Caco-2 (cell line): ENCODE measurements at regions not wholly inside any gene's neighbourhood (a gene's known extent, or its start where the extent isn't known, plus 50 kb on each side); places are given as distances from the start of the nearest gene placed in this dataset.

Experiments
- BruUV-seq: library from RNA; stranded (reverse); fragments of 400-500 nt; replicated peaks from 2 replicates; lab custom pipeline; 2021; lab: Mats Ljungman, UMichigan
- CTCF ChIA-PET: fragments of 300-600 bp; sonication (Branson Sonifier 250); formaldehyde crosslinking; loops from one replicate; lab custom pipeline; 2022; ENCODE audit warnings: antibody characterized with exemption; lab: Charles Lee
- POLR2A ChIA-PET: fragments of 300-600 bp; sonication (Branson Sonifier 250); formaldehyde crosslinking; loops from one replicate; lab custom pipeline; 2022; ENCODE audit warnings: antibody characterized with exemption; lab: Charles Lee
- DNase-seq, 2 experiments: peaks; one replicate each; pipeline versions ENCODE4 v3.0.0 to v3.0.0-alpha.2; 2020 to 2022
- H3K27me3 ChIP-seq: replicated peaks from 2 replicates; pipeline ENCODE4 v1.6.0; 2011; ENCODE audit warnings: low read length; ENCODE audit not compliant: control insufficient read depth, insufficient read depth
- H3K36me3 ChIP-seq: 2 replicates; pipeline ENCODE4 v1.5.1; 2011; ENCODE audit warnings: low read length; ENCODE audit not compliant: control insufficient read depth, insufficient read depth
- H3K4me1 ChIP-seq: fragments of 250-450 bp; sonication (Bioruptor Pico); 2 replicates; pipeline ENCODE4 v1.5.1; 2020; ENCODE audit warnings: mild to moderate bottlenecking
- H3K4me3 ChIP-seq: 2 replicates; pipeline ENCODE4 v1.5.1; 2011; ENCODE audit warnings: low read depth, mild to moderate bottlenecking, control low read depth, low read length
- H3K9me3 ChIP-seq: fragments of 250-450 bp; sonication (Bioruptor Pico); 2 replicates; pipeline ENCODE4 v1.5.1; 2020; ENCODE audit warnings: mild to moderate bottlenecking, moderate library complexity
- H3K27ac Mint-ChIP-seq: one replicate; pipeline ENCODE4 v1.8.0; 2022; ENCODE audit warnings: mixed read lengths; ENCODE audit not compliant: unreplicated experiment
- H3K27me3 Mint-ChIP-seq: one replicate; pipeline ENCODE4 v1.8.0; 2022; ENCODE audit warnings: mixed read lengths; ENCODE audit not compliant: insufficient read depth, unreplicated experiment
- H3K36me3 Mint-ChIP-seq: one replicate; pipeline ENCODE4 v1.8.0; 2022; ENCODE audit warnings: mild to moderate bottlenecking, mixed read lengths; ENCODE audit not compliant: insufficient read depth, unreplicated experiment
- H3K4me1 Mint-ChIP-seq: one replicate; pipeline ENCODE4 v1.8.0; 2022; ENCODE audit warnings: low read depth, mixed read lengths; ENCODE audit not compliant: unreplicated experiment
- H3K4me3 Mint-ChIP-seq: one replicate; pipeline ENCODE4 v1.8.0; 2022; ENCODE audit warnings: mild to moderate bottlenecking, moderate library complexity, mixed read lengths; ENCODE audit not compliant: unreplicated experiment
- H3K9me3 Mint-ChIP-seq: one replicate; pipeline ENCODE4 v1.8.0; 2022; ENCODE audit warnings: mixed read lengths; ENCODE audit not compliant: unreplicated experiment
- CTCF ChIP-seq, 2 experiments: fragments of 200-600 bp in 1 of 2; IDR thresholded peaks; 1 replicate in 1 of 2; 2 replicates in 1 of 2; pipeline versions ENCODE4 v1.5.1 to v1.8.0; 2011 to 2022; ENCODE audit warnings: antibody characterized with exemption in 1 of 2, control low read depth in 1 of 2, inconsistent platforms in 1 of 2, low read depth in 1 of 2, low read length in 1 of 2, mild to moderate bottlenecking in 1 of 2, moderate library complexity in 1 of 2; ENCODE audit not compliant: insufficient read depth in 1 of 2, severe bottlenecking in 1 of 2, unreplicated experiment in 1 of 2
- intact Hi-C: fragments of 100-400 bp; cut with micrococcal nuclease; formaldehyde crosslinking; loops from one replicate; pipeline ENCODE4 v1.10.0; 2022; ENCODE audit not compliant: unreplicated experiment

GRCh38 chr1:191851799-191852595 lies 306.3 kb upstream of the RGS18 start:
- Mint-ChIP-seq H3K4me1 (no peaks in the 10 kb centered on the region), H3K27me3 (no peaks in the 10 kb centered on the region), H3K9me3 (no peaks in the 10 kb centered on the region), H3K36me3 (no peaks in the 10 kb centered on the region), H3K27ac (no peak overlapping the region), H3K4me3 (no peak overlapping the region)
- no peak overlapping the region for H3K4me3 ChIP-seq
- H3K4me1 ChIP-seq, result no peaks in the 10 kb centered on the region
- H3K27me3 ChIP-seq, result no peaks in the 10 kb centered on the region
- no peak for TF ChIP-seq CTCF (IDR thresholded peaks at IDR 0.05; ENCODE audit: insufficient read depth in 1 of 2, low read depth in 1 of 2, low read length in 1 of 2, severe bottlenecking in 1 of 2, unreplicated experiment in 1 of 2)
- intact Hi-C loops, result no loop called here
- BruUV-seq, result no TSS peak
- ChIA-PET POLR2A (no interaction called here), CTCF (no interaction called here)
- no peaks in the 10 kb centered on the region for H3K36me3 ChIP-seq
- no peak for DNase-seq
- H3K9me3 ChIP-seq, result no peaks in the 10 kb centered on the region

DNA sequence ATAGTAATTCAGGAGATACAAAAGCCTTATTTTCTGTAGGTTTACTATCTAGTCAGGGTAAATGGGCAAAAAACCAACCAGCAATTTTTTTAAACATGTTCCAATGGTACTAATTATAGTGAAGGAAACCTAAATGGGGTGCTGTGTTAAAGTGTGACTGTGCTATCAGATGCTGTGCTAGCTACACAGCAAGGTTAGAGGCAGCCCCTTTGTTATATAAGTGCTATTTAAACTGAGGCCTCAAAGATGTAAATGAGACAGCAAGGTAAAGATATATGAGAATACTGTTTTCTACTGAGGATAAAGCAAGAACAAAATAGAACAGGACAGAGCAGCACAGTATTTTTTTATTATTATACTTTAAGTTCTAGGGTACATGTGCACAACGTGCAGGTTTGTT lies 305.4 kb upstream of the RGS18 start:
- Mint-ChIP-seq H3K4me1 (no peaks in the 10 kb centered on the region), H3K9me3 (no peaks in the 10 kb centered on the region), H3K27me3 (no peaks in the 10 kb centered on the region), H3K27ac (no peak overlapping the region), H3K4me3 (no peak overlapping the region), H3K36me3 (no peaks in the 10 kb centered on the region)
- no peak for DNase-seq
- intact Hi-C loops, result no loop called here
- no peaks in the 10 kb centered on the region for H3K9me3 ChIP-seq
- BruUV-seq, result no TSS peak
- no peaks in the 10 kb centered on the region for H3K4me1 ChIP-seq
- POLR2A ChIA-PET, result no interaction called here
- H3K4me3 ChIP-seq, result no peak overlapping the region
- CTCF ChIA-PET, result no interaction called here
- no peaks in the 10 kb centered on the region for H3K27me3 ChIP-seq
- H3K36me3 ChIP-seq, result no peaks in the 10 kb centered on the region
- TF ChIP-seq CTCF (IDR thresholded peaks at IDR 0.05; ENCODE audit: insufficient read depth in 1 of 2, low read depth in 1 of 2, low read length in 1 of 2, severe bottlenecking in 1 of 2, unreplicated experiment in 1 of 2), result no peak

DNA sequence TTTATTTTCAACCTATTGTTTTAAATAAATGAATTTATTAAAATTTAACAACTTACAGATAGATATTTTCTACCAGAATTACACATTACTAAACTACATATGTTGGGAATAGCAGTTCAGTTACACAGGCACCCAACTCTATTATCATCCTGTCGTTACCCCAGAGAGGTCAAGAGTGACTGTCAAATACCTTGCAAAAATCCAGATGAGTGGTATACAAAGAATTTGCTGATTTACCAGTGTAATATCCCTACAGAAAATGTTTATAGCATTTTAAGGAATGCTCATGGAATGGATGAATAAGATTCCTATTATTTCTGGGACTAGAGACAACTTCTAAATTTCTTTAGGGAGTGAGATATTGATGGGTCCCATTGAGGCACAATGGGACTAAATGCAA lies 300.7 kb upstream of the RGS18 start:
- H3K9me3 Mint-ChIP-seq, result no peaks in the 10 kb centered on the region
- H3K4me3 Mint-ChIP-seq, result no peak overlapping the region
- ChIA-PET POLR2A (no interaction called here), CTCF (no interaction called here)
- Histone ChIP-seq H3K4me1 (no peaks in the 10 kb centered on the region), H3K27me3 (no peaks in the 10 kb centered on the region), H3K36me3 (no peaks in the 10 kb centered on the region), H3K9me3 (no peaks in the 10 kb centered on the region), H3K4me3 (no peak overlapping the region)
- no TSS peak for BruUV-seq
- no peaks in the 10 kb centered on the region for H3K27me3 Mint-ChIP-seq
- no peak for DNase-seq
- no peaks in the 10 kb centered on the region for H3K4me1 Mint-ChIP-seq
- intact Hi-C loops, result no loop called here
- TF ChIP-seq CTCF (IDR thresholded peaks at IDR 0.05; ENCODE audit: insufficient read depth in 1 of 2, low read depth in 1 of 2, low read length in 1 of 2, severe bottlenecking in 1 of 2, unreplicated experiment in 1 of 2), result no peak
- H3K27ac Mint-ChIP-seq, result no peak overlapping the region
- no peaks in the 10 kb centered on the region for H3K36me3 Mint-ChIP-seq
